ENCODE measurements at regions not wholly inside any gene's neighbourhood (a gene's known extent, or its start where the extent isn't known, plus 50 kb on each side); places are given as distances from the start of the nearest gene placed in this dataset.
"Not testable (repeated sequence)": the region's sequence is repeated elsewhere in the genome, so short reads cannot be mapped to it uniquely, and the experiment has no call there.

DNA sequence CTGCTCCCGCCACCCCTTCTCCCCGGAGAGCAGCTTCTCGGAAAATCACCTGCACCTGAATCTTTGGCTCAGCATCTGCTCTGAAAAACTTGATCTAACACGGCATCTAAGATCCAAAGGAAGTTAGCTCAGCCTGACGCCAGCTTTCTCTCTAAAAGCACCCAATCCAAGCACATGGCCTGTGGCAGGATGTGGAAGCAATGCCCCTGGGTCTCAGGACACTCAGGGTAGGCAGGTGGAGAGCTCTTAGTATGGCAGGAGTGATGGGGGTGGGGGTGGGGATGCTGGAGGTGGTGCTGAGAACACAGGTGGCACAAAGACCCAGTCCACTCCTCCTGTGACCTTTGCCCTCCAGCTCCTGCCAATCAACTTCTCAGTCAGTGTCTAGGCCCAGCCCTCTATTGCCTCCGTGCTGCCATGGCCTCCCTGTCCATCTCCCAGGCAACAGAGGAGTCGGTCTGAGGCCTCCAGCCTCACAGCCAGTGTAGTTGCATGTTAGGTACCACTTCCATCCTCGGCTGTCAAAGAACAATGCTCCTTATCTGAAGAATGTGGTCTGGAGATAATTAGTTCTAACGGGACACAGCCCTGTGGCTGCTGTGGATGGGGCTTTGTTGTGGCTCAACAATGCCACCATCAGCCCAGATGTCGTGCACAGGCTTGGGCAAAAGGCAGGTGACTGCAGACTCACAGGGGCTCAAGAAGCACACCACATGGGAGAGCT is 180.0 kb upstream of the C14orf180 start:
- WGBS, 2 donors = 64 to 69% methylated on average over 10 of the region's 10 CpGs
- no peak overlapping the region for H3K4me3 ChIP-seq (replicated peaks in 1 of 3)
- no peaks in the 10 kb centered on the region for H3K9me3 ChIP-seq
- no peak for TF ChIP-seq POLR2A (IDR thresholded peaks at IDR 0.05)
- TF ChIP-seq, protein P1, sequence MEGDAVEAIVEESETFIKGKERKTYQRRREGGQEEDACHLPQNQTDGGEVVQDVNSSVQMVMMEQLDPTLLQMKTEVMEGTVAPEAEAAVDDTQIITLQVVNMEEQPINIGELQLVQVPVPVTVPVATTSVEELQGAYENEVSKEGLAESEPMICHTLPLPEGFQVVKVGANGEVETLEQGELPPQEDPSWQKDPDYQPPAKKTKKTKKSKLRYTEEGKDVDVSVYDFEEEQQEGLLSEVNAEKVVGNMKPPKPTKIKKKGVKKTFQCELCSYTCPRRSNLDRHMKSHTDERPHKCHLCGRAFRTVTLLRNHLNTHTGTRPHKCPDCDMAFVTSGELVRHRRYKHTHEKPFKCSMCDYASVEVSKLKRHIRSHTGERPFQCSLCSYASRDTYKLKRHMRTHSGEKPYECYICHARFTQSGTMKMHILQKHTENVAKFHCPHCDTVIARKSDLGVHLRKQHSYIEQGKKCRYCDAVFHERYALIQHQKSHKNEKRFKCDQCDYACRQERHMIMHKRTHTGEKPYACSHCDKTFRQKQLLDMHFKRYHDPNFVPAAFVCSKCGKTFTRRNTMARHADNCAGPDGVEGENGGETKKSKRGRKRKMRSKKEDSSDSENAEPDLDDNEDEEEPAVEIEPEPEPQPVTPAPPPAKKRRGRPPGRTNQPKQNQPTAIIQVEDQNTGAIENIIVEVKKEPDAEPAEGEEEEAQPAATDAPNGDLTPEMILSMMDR (IDR thresholded peaks at IDR 0.05) = no peak
- no peak overlapping the region for H3K27ac ChIP-seq
- no peaks in the 10 kb centered on the region for H3K27me3 ChIP-seq
- H3K4me1 ChIP-seq = no peaks in the 10 kb centered on the region
- intact Hi-C loops (cut with DNase I) = no loop called here
- DNase-seq = no peak
- no peaks in the 10 kb centered on the region for H3K36me3 ChIP-seq

DNA sequence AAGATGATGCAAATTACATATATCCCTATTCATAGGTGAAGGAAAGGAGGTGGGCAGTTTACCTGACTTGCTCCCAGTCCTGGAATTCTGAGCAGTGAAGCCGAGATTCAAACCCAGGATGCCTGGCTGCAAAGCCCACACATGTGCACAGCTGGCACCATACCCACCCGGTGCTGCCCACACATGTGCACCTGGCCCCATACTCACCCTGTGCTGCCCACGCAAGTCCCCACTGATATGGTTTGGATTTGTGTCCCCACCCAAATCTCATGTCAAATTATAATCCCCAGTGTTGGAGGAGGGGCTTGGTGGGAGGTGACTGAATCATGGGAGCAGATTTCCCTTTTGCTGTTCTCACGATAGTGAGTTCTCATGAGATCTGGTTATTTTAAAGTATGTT is 179.2 kb upstream of the C14orf180 start:
- Histone ChIP-seq H3K27ac (no peak overlapping the region), H3K4me1 (no peaks in the 10 kb centered on the region), H3K9me3 (no peaks in the 10 kb centered on the region), H3K4me3 (replicated peaks in 1 of 3) (no peak overlapping the region), H3K36me3 (no peaks in the 10 kb centered on the region), H3K27me3 (no peaks in the 10 kb centered on the region)
- TF ChIP-seq POLR2A (IDR thresholded peaks at IDR 0.05) = no peak
- TF ChIP-seq, protein P1 (IDR thresholded peaks at IDR 0.05) = no peak
- DNase-seq = no peak
- 78 to 96% methylated on average over 4 of the region's 4 CpGs for WGBS, 2 donors
- intact Hi-C loops (cut with DNase I) = no loop called here

DNA sequence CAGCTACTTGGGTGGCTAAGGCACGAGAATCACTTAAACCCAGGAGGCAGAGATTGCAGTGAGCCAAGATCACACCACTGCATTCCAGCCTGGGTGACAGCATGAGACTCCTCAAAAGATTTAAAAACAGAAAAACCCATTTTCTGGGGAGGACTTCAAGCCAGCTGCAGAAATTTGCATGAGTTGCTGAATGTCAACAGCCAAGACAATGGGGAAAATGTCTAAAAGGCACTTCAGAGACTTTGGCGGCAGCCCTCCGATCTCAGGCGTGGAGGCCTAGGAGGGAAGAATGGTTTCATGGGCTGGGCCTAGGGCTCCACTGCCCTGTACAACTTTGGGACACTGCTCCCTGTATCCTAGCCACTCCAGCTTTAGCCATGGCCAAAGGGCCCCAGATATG is 177.8 kb upstream of the C14orf180 start:
- H3K27ac ChIP-seq = no peak overlapping the region
- H3K27me3 ChIP-seq = no peaks in the 10 kb centered on the region
- H3K9me3 ChIP-seq = no peaks in the 10 kb centered on the region
- no peaks in the 10 kb centered on the region for H3K4me1 ChIP-seq
- WGBS, 2 donors = 89 to 100% methylated on average over 4 of the region's 4 CpGs
- H3K4me3 ChIP-seq (replicated peaks in 1 of 3) = no peak overlapping the region
- intact Hi-C loops (cut with DNase I) = no loop called here
- H3K36me3 ChIP-seq = no peaks in the 10 kb centered on the region
- TF ChIP-seq, protein P1 (IDR thresholded peaks at IDR 0.05) = no peak
- no peak for TF ChIP-seq POLR2A (IDR thresholded peaks at IDR 0.05)
- no peak for DNase-seq

DNA sequence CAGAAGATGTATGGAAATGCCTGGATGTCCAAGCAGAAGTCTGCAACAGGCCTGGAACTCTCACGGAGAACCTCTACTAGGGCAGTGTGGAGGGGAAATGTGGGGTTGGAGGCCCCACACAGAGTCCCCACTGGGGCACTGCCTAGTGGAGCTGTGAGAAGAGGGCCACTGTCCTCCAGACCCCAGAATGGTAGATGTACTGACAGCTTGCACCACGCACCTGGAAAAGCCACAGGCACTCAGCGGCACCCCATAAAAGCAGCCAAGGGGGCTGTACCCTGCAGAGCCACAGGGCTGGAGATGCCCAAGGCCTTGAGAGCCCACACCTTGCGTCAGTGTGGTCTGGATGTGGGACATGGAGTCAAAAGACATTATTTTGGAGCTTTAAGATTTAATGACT is 177.3 kb upstream of the C14orf180 start:
- H3K9me3 ChIP-seq; H3K4me1 ChIP-seq; H3K27me3 ChIP-seq; DNase-seq; H3K36me3 ChIP-seq; H3K4me3 ChIP-seq (replicated peaks in 1 of 3); intact Hi-C loops (cut with DNase I); H3K27ac ChIP-seq: not testable (repeated sequence)
- 88 to 96% methylated on average over 1 to 3 of the region's 4 CpGs for WGBS, 2 donors

GRCh38 chr14:104403421-104404220 is 175.9 kb upstream of the C14orf180 start:
- H3K9me3 ChIP-seq = no peaks in the 10 kb centered on the region
- intact Hi-C loops (cut with DNase I) = no loop called here
- no peaks in the 10 kb centered on the region for H3K36me3 ChIP-seq
- no peaks in the 10 kb centered on the region for H3K27me3 ChIP-seq
- TF ChIP-seq, protein P1 (IDR thresholded peaks at IDR 0.05) = no peak
- no peak for TF ChIP-seq POLR2A (IDR thresholded peaks at IDR 0.05)
- 86 to 97% methylated on average over 11 of the region's 11 CpGs for WGBS, 2 donors
- H3K4me3 ChIP-seq (replicated peaks in 1 of 3) = no peak overlapping the region
- H3K27ac ChIP-seq = no peak overlapping the region
- no peak for DNase-seq
- no peaks in the 10 kb centered on the region for H3K4me1 ChIP-seq
